ENCODE measurements at regions not wholly inside any gene's neighbourhood (a gene's known extent, or its start where the extent isn't known, plus 50 kb on each side); places are given as distances from the start of the nearest gene placed in this dataset.

- H3K4me1 ChIP-seq = no peaks in the 10 kb centered on the region
- H3K27me3 ChIP-seq = no peaks in the 10 kb centered on the region
- no peaks in the 10 kb centered on the region for H3K9me3 ChIP-seq
- no peaks in the 10 kb centered on the region for H3K36me3 ChIP-seq
- TF ChIP-seq POLR2A (IDR thresholded peaks at IDR 0.05) = no peak
- TF ChIP-seq, protein P1, sequence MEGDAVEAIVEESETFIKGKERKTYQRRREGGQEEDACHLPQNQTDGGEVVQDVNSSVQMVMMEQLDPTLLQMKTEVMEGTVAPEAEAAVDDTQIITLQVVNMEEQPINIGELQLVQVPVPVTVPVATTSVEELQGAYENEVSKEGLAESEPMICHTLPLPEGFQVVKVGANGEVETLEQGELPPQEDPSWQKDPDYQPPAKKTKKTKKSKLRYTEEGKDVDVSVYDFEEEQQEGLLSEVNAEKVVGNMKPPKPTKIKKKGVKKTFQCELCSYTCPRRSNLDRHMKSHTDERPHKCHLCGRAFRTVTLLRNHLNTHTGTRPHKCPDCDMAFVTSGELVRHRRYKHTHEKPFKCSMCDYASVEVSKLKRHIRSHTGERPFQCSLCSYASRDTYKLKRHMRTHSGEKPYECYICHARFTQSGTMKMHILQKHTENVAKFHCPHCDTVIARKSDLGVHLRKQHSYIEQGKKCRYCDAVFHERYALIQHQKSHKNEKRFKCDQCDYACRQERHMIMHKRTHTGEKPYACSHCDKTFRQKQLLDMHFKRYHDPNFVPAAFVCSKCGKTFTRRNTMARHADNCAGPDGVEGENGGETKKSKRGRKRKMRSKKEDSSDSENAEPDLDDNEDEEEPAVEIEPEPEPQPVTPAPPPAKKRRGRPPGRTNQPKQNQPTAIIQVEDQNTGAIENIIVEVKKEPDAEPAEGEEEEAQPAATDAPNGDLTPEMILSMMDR (IDR thresholded peaks at IDR 0.05) = no peak
- H3K4me3 ChIP-seq = no peak overlapping the region
- H3K27ac ChIP-seq = no peak overlapping the region
- DNase-seq = no peak
Measured at GRCh38 chr5:123855609-123856008, 343.6 kb downstream of the CSNK1G3 start.

GRCh38 chr5:123845356-123846100, 333.6 kb downstream of the CSNK1G3 start:
- TF ChIP-seq POLR2A (IDR thresholded peaks at IDR 0.05) = no peak
- TF ChIP-seq, protein P1 (IDR thresholded peaks at IDR 0.05) = no peak
- no peaks in the 10 kb centered on the region for H3K36me3 ChIP-seq
- no peak overlapping the region for H3K4me3 ChIP-seq
- H3K9me3 ChIP-seq = no peaks in the 10 kb centered on the region
- H3K4me1 ChIP-seq = no peaks in the 10 kb centered on the region
- no peak overlapping the region for H3K27ac ChIP-seq
- DNase-seq = no peak
- no peaks in the 10 kb centered on the region for H3K27me3 ChIP-seq

- TF ChIP-seq, protein P1 (IDR thresholded peaks at IDR 0.05) = no peak
- TF ChIP-seq POLR2A (IDR thresholded peaks at IDR 0.05) = no peak
- no peak overlapping the region for H3K27ac ChIP-seq
- H3K4me1 ChIP-seq = no peaks in the 10 kb centered on the region
Measured at GRCh38 chr5:123844873-123845272, 332.9 kb downstream of the CSNK1G3 start.

GRCh38 chr5:123835421-123835820, 323.4 kb downstream of the CSNK1G3 start:
- Histone ChIP-seq H3K27me3 (no peaks in the 10 kb centered on the region), H3K36me3 (no peaks in the 10 kb centered on the region), H3K4me3 (no peak overlapping the region), H3K9me3 (no peaks in the 10 kb centered on the region), H3K27ac (no peak overlapping the region), H3K4me1 (no peaks in the 10 kb centered on the region)
- no peak for DNase-seq
- TF ChIP-seq, protein P1 (IDR thresholded peaks at IDR 0.05) = no peak
- TF ChIP-seq POLR2A (IDR thresholded peaks at IDR 0.05) = no peak

More at GRCh38 chr5:123844873-123845272, 332.9 kb downstream of the CSNK1G3 start:
- Histone ChIP-seq H3K4me3 (no peak overlapping the region), H3K36me3 (no peaks in the 10 kb centered on the region), H3K9me3 (no peaks in the 10 kb centered on the region), H3K27me3 (no peaks in the 10 kb centered on the region)
- DNase-seq = no peak

DNA sequence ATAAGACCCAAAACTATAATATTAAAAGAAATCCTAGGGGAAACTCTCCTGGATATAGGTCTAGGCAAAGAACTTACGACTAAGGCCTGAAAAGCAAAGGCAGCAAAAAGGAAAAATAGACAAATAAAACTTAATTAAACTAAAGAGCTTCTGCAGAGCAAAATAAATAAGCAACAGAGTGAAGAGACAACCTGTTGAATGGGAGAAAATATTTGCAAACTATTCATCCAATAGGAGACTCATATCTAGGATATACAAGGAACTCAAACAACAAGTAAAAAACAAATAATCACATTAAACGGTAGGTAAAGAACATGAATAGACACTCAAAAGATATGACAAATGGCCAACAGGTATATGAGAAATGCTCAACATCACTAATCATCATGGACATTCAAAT, 318.6 kb downstream of the CSNK1G3 start:
- H3K36me3 ChIP-seq = no peaks in the 10 kb centered on the region
- TF ChIP-seq, protein P1 (IDR thresholded peaks at IDR 0.05) = no peak
- no peak for TF ChIP-seq POLR2A (IDR thresholded peaks at IDR 0.05)
- DNase-seq = no peak

More for the DNA sequence above, 318.6 kb downstream of the CSNK1G3 start:
- Histone ChIP-seq H3K4me3 (no peak overlapping the region), H3K9me3 (no peaks in the 10 kb centered on the region), H3K27me3 (no peaks in the 10 kb centered on the region), H3K4me1 (no peaks in the 10 kb centered on the region), H3K27ac (no peak overlapping the region)
